ENCODE measurements at regions not wholly inside any gene's neighbourhood (a gene's known extent, or its start where the extent isn't known, plus 50 kb on each side); places are given as distances from the start of the nearest gene placed in this dataset.

- H3K4me1 ChIP-seq (ENCODE audit: control insufficient read depth in 1 of 2, insufficient read depth in 2 of 2, low read length in 2 of 2), result no peaks in the 10 kb centered on the region
- H3K27ac ChIP-seq (ENCODE audit: low read length), result no peak overlapping the region
- no peak overlapping the region for H3K4me3 ChIP-seq (ENCODE audit: low read depth in 1 of 2, low read length in 2 of 2)
- H3K27me3 ChIP-seq (ENCODE audit: low read depth, low read length), result no peaks in the 10 kb centered on the region
- no peaks in the 10 kb centered on the region for H3K9me3 ChIP-seq (ENCODE audit: control insufficient read depth in 1 of 2, low read length in 2 of 2)
- H3K36me3 ChIP-seq (ENCODE audit: control insufficient read depth in 1 of 2, insufficient read depth in 2 of 2, low read length in 2 of 2), result no peaks in the 10 kb centered on the region
These were observed 173.3 kb upstream of the ZMIZ1 start for GRCh38 chr10:78895469-78895868.

GRCh38 chr10:78896159-78896928, 172.4 kb upstream of the ZMIZ1 start:
- Histone ChIP-seq H3K27ac (ENCODE audit: low read length) (no peak overlapping the region), H3K9me3 (ENCODE audit: control insufficient read depth in 1 of 2, low read length in 2 of 2) (no peaks in the 10 kb centered on the region)

GRCh38 chr10:78898341-78899097, 170.2 kb upstream of the ZMIZ1 start:
- no peaks in the 10 kb centered on the region for H3K27me3 ChIP-seq (ENCODE audit: low read depth, low read length)
- no peaks in the 10 kb centered on the region for H3K36me3 ChIP-seq (ENCODE audit: control insufficient read depth in 1 of 2, insufficient read depth in 2 of 2, low read length in 2 of 2)
- H3K27ac ChIP-seq (ENCODE audit: low read length), result no peak overlapping the region
- no peaks in the 10 kb centered on the region for H3K4me1 ChIP-seq (ENCODE audit: control insufficient read depth in 1 of 2, insufficient read depth in 2 of 2, low read length in 2 of 2)
- no peaks in the 10 kb centered on the region for H3K9me3 ChIP-seq (ENCODE audit: control insufficient read depth in 1 of 2, low read length in 2 of 2)
- H3K4me3 ChIP-seq (ENCODE audit: low read depth in 1 of 2, low read length in 2 of 2), result no peak overlapping the region

More at GRCh38 chr10:78896159-78896928, 172.4 kb upstream of the ZMIZ1 start:
- Histone ChIP-seq H3K36me3 (ENCODE audit: control insufficient read depth in 1 of 2, insufficient read depth in 2 of 2, low read length in 2 of 2) (no peaks in the 10 kb centered on the region), H3K27me3 (ENCODE audit: low read depth, low read length) (no peaks in the 10 kb centered on the region), H3K4me1 (ENCODE audit: control insufficient read depth in 1 of 2, insufficient read depth in 2 of 2, low read length in 2 of 2) (no peaks in the 10 kb centered on the region), H3K4me3 (ENCODE audit: low read depth in 1 of 2, low read length in 2 of 2) (no peak overlapping the region)

GRCh38 chr10:78899098-78899754, 169.5 kb upstream of the ZMIZ1 start:
- Histone ChIP-seq H3K27ac (ENCODE audit: low read length) (no peak overlapping the region), H3K36me3 (ENCODE audit: control insufficient read depth in 1 of 2, insufficient read depth in 2 of 2, low read length in 2 of 2) (no peaks in the 10 kb centered on the region), H3K4me1 (ENCODE audit: control insufficient read depth in 1 of 2, insufficient read depth in 2 of 2, low read length in 2 of 2) (no peaks in the 10 kb centered on the region), H3K9me3 (ENCODE audit: control insufficient read depth in 1 of 2, low read length in 2 of 2) (no peaks in the 10 kb centered on the region), H3K27me3 (ENCODE audit: low read depth, low read length) (no peaks in the 10 kb centered on the region), H3K4me3 (ENCODE audit: low read depth in 1 of 2, low read length in 2 of 2) (no peak overlapping the region)

- no peak overlapping the region for H3K27ac ChIP-seq (ENCODE audit: low read length)
These were observed 168.6 kb upstream of the ZMIZ1 start for GRCh38 chr10:78899996-78900714.

GRCh38 chr10:78900715-78901430, 167.9 kb upstream of the ZMIZ1 start:
- Histone ChIP-seq H3K4me3 (ENCODE audit: low read depth in 1 of 2, low read length in 2 of 2) (no peak overlapping the region), H3K27ac (ENCODE audit: low read length) (no peak overlapping the region), H3K36me3 (ENCODE audit: control insufficient read depth in 1 of 2, insufficient read depth in 2 of 2, low read length in 2 of 2) (no peaks in the 10 kb centered on the region), H3K4me1 (ENCODE audit: control insufficient read depth in 1 of 2, insufficient read depth in 2 of 2, low read length in 2 of 2) (no peaks in the 10 kb centered on the region), H3K27me3 (ENCODE audit: low read depth, low read length) (no peaks in the 10 kb centered on the region), H3K9me3 (ENCODE audit: control insufficient read depth in 1 of 2, low read length in 2 of 2) (no peaks in the 10 kb centered on the region)

More at GRCh38 chr10:78899996-78900714, 168.6 kb upstream of the ZMIZ1 start:
- no peaks in the 10 kb centered on the region for H3K27me3 ChIP-seq (ENCODE audit: low read depth, low read length)
- H3K4me3 ChIP-seq (ENCODE audit: low read depth in 1 of 2, low read length in 2 of 2), result no peak overlapping the region
- no peaks in the 10 kb centered on the region for H3K9me3 ChIP-seq (ENCODE audit: control insufficient read depth in 1 of 2, low read length in 2 of 2)
- H3K36me3 ChIP-seq (ENCODE audit: control insufficient read depth in 1 of 2, insufficient read depth in 2 of 2, low read length in 2 of 2), result no peaks in the 10 kb centered on the region
- no peaks in the 10 kb centered on the region for H3K4me1 ChIP-seq (ENCODE audit: control insufficient read depth in 1 of 2, insufficient read depth in 2 of 2, low read length in 2 of 2)

- Histone ChIP-seq H3K4me1 (ENCODE audit: control insufficient read depth in 1 of 2, insufficient read depth in 2 of 2, low read length in 2 of 2) (no peaks in the 10 kb centered on the region), H3K27me3 (ENCODE audit: low read depth, low read length) (no peaks in the 10 kb centered on the region), H3K27ac (ENCODE audit: low read length) (no peak overlapping the region), H3K9me3 (ENCODE audit: control insufficient read depth in 1 of 2, low read length in 2 of 2) (no peaks in the 10 kb centered on the region), H3K36me3 (ENCODE audit: control insufficient read depth in 1 of 2, insufficient read depth in 2 of 2, low read length in 2 of 2) (no peaks in the 10 kb centered on the region), H3K4me3 (ENCODE audit: low read depth in 1 of 2, low read length in 2 of 2) (no peak overlapping the region)
These were observed 167.1 kb upstream of the ZMIZ1 start for GRCh38 chr10:78901694-78902093.

GRCh38 chr10:78902815-78903214, 166.0 kb upstream of the ZMIZ1 start:
- Histone ChIP-seq H3K9me3 (ENCODE audit: control insufficient read depth in 1 of 2, low read length in 2 of 2) (no peaks in the 10 kb centered on the region), H3K27ac (ENCODE audit: low read length) (no peak overlapping the region), H3K4me3 (ENCODE audit: low read depth in 1 of 2, low read length in 2 of 2) (no peak overlapping the region), H3K4me1 (ENCODE audit: control insufficient read depth in 1 of 2, insufficient read depth in 2 of 2, low read length in 2 of 2) (no peaks in the 10 kb centered on the region), H3K27me3 (ENCODE audit: low read depth, low read length) (no peaks in the 10 kb centered on the region), H3K36me3 (ENCODE audit: control insufficient read depth in 1 of 2, insufficient read depth in 2 of 2, low read length in 2 of 2) (no peaks in the 10 kb centered on the region)

- Histone ChIP-seq H3K9me3 (ENCODE audit: control insufficient read depth in 1 of 2, low read length in 2 of 2) (no peaks in the 10 kb centered on the region), H3K27me3 (ENCODE audit: low read depth, low read length) (no peaks in the 10 kb centered on the region), H3K4me3 (ENCODE audit: low read depth in 1 of 2, low read length in 2 of 2) (no peak overlapping the region), H3K36me3 (ENCODE audit: control insufficient read depth in 1 of 2, insufficient read depth in 2 of 2, low read length in 2 of 2) (no peaks in the 10 kb centered on the region), H3K4me1 (ENCODE audit: control insufficient read depth in 1 of 2, insufficient read depth in 2 of 2, low read length in 2 of 2) (no peaks in the 10 kb centered on the region), H3K27ac (ENCODE audit: low read length) (no peak overlapping the region)
These were observed 165.3 kb upstream of the ZMIZ1 start for GRCh38 chr10:78903341-78903940.

- H3K27ac ChIP-seq (ENCODE audit: low read length), result no peak overlapping the region
- no peaks in the 10 kb centered on the region for H3K9me3 ChIP-seq (ENCODE audit: control insufficient read depth in 1 of 2, low read length in 2 of 2)
- no peak overlapping the region for H3K4me3 ChIP-seq (ENCODE audit: low read depth in 1 of 2, low read length in 2 of 2)
These were observed 164.6 kb upstream of the ZMIZ1 start for GRCh38 chr10:78904196-78904595.

More at GRCh38 chr10:78904196-78904595, 164.6 kb upstream of the ZMIZ1 start:
- no peaks in the 10 kb centered on the region for H3K27me3 ChIP-seq (ENCODE audit: low read depth, low read length)
- H3K36me3 ChIP-seq (ENCODE audit: control insufficient read depth in 1 of 2, insufficient read depth in 2 of 2, low read length in 2 of 2), result no peaks in the 10 kb centered on the region
- H3K4me1 ChIP-seq (ENCODE audit: control insufficient read depth in 1 of 2, insufficient read depth in 2 of 2, low read length in 2 of 2), result no peaks in the 10 kb centered on the region

Measured in muscle layer of duodenum (tissue), 2 donors.